Thyroid gland (tissue), 4 donors: ENCODE measurements at regions not wholly inside any gene's neighbourhood (a gene's known extent, or its start where the extent isn't known, plus 50 kb on each side); places are given as distances from the start of the nearest gene placed in this dataset.

Experiments used
- DNase-seq, 2 donors: peaks; one replicate each; pipeline ENCODE4 v3.0.0-alpha.2; 2019
- H3K27ac ChIP-seq, 3 donors: fragments of 200-600 bp; sonication (generic); 1 replicate in 2 of 3; 2 replicates in 1 of 3; pipeline ENCODE4 v1.5.1; 2016 to 2019; ENCODE audit warnings: mild to moderate bottlenecking in 1 of 3, moderate library complexity in 1 of 3
- H3K27me3 ChIP-seq: fragments of 200-600 bp; sonication (generic); one replicate; pipeline ENCODE4 v1.5.1; 2019
- H3K36me3 ChIP-seq, 2 donors: fragments of 200-600 bp; sonication (generic); one replicate each; pipeline ENCODE4 v1.5.1; 2016 to 2019
- H3K4me1 ChIP-seq, 2 donors: fragments of 200-600 bp; sonication (generic); one replicate each; pipeline ENCODE4 v1.5.1; 2017 to 2019
- H3K4me3 ChIP-seq, 3 donors: fragments of 200-600 bp; sonication (generic); replicated peaks in 1 of 3; 1 replicate in 2 of 3; 2 replicates in 1 of 3; pipeline ENCODE4 v1.5.1; 2016; ENCODE audit warnings: mild to moderate bottlenecking in 1 of 3
- H3K9me3 ChIP-seq: fragments of 200-600 bp; sonication (generic); one replicate; pipeline ENCODE4 v1.5.1; 2017
- CTCF ChIP-seq, 6 experiments: fragments of 200-600 bp in 3 of 6; fragments of 450-650 bp in 3 of 6; sonication (generic) in 3 of 6; IDR thresholded peaks; one replicate each; pipeline ENCODE4 v1.5.1; 2016 to 2019; ENCODE audit warnings: antibody characterized with exemption in 6 of 6, mild to moderate bottlenecking in 2 of 6, inconsistent platforms in 1 of 6, moderate library complexity in 1 of 6
- POLR2A ChIP-seq, 2 donors: fragments of 450-650 bp; IDR thresholded peaks; one replicate each; pipeline ENCODE4 v1.6.1; 2017; ENCODE audit warnings: antibody characterized with exemption in 2 of 2, mild to moderate bottlenecking in 2 of 2, moderate library complexity in 1 of 2
- WGBS, 2 donors: methylation state at CpG; one replicate each; pipeline ENCODE4 v1.1.5; 2017; 5-methylcytosine and 5-hydroxymethylcytosine counted together
- intact Hi-C: fragments of 100-400 bp; cut with DNase I; formaldehyde crosslinking; loops from one replicate; pipeline ENCODE4 v1.15.1; 2023

DNA sequence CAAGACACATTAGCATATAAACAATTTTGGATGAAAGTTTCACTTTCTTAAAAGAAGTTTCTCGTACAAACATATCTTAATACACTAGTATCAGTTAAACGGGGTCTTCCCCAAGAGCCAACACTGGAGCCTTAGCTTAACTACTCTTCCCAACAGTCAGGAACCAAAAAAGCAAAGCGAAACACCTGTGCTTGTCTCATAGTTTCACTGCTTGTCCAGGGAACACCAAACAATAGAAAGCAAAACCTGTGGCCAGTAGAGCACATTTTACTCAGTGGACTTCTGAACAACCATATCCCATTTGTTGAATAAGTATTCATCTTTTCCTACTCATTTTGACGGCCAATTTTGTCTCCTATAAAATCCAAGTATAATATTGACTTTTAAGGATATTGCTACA, 391.4 kb downstream of the ELAVL2 start:
- Histone ChIP-seq H3K4me3 (no peak overlapping the region), H3K36me3 (no peaks in the 10 kb centered on the region), H3K9me3 (no peaks in the 10 kb centered on the region), H3K27me3 (no peaks in the 10 kb centered on the region), H3K27ac (no peak overlapping the region), H3K4me1 (no peaks in the 10 kb centered on the region)
- TF ChIP-seq POLR2A (IDR thresholded peaks at IDR 0.05) (no peak), CTCF (IDR thresholded peaks at IDR 0.05) (no peak)
- 87 to 93% methylated on average over 4 of the region's 4 CpGs for WGBS, 2 donors
- DNase-seq = no peak
- intact Hi-C loops = no loop called here

DNA sequence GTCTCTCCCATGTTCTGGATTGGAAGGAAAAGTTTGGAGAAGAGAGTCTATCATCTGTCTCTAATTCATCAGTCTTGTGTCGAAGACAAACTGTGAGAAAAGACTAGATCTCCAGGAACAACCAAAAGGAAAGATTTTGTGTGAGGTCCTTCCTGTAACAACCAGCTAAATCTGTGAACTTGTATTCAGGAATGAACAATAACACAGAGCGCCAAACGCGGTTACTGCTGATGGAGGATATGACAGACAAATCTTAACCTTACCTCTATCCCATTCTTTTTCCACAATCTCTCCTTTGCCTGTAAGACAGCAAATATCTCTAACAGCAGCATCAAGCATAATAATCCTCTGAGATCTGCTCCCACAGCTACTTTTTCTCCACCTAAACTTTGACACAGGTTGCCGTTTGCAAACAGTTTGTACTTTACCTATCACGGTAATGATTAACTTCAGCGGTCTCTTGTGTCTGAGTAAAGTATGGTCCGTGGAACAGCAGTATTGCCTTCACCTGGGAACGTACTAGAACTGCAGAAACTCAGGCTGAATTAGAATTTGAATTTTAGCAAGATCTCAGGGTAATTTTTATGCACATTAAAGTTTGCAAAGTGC, 387.6 kb downstream of the ELAVL2 start:
- Histone ChIP-seq H3K27ac (no peak overlapping the region), H3K9me3 (no peaks in the 10 kb centered on the region), H3K4me3 (no peak overlapping the region), H3K4me1 (no peaks in the 10 kb centered on the region), H3K36me3 (no peaks in the 10 kb centered on the region), H3K27me3 (no peaks in the 10 kb centered on the region)
- DNase-seq = no peak
- 91% methylated on average over 9 of the region's 9 CpGs for WGBS, 2 donors
- no peak for TF ChIP-seq POLR2A (IDR thresholded peaks at IDR 0.05)
- intact Hi-C loops = no loop called here

- no peaks in the 10 kb centered on the region for H3K36me3 ChIP-seq
- intact Hi-C loops = loop anchor here (10.0 kb wide), 1 partner anchor 54 kb away; no protein-coding TSS in a partner anchor
- DNase-seq = no peak
- no peaks in the 10 kb centered on the region for H3K4me1 ChIP-seq
- H3K27me3 ChIP-seq = no peaks in the 10 kb centered on the region
- H3K27ac ChIP-seq = no peak overlapping the region
- H3K4me3 ChIP-seq = no peak overlapping the region
- TF ChIP-seq POLR2A (IDR thresholded peaks at IDR 0.05) (no peak), CTCF (IDR thresholded peaks at IDR 0.05) (no peak)
- 94% methylated on average over 6 of the region's 6 CpGs for WGBS, 2 donors
- H3K9me3 ChIP-seq = no peaks in the 10 kb centered on the region
Observed at GRCh38 chr9:23441275-23441674, 384.8 kb downstream of the ELAVL2 start.

DNA sequence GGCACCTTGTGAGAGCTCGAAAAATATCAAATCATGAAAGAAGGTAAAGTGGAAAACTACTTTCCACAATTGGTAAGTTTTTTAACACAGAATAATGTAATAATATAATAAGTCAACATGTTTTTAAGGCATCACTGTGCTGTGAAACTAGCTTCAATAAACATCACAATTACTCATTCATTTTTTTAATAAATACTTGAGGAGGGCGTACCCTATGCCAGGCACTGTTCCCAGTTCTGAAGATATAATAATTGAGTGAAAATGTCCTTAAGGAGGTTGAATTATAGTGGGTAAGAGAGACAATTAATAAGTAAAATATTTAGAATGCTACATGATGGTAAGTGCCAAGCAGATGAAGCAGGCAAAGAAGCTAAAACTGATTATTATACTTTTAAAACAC, 381.4 kb downstream of the ELAVL2 start:
- TF ChIP-seq CTCF (IDR thresholded peaks at IDR 0.05) = no peak
- no peak for TF ChIP-seq POLR2A (IDR thresholded peaks at IDR 0.05)
- intact Hi-C loops = loop anchor here (10.0 kb wide), 1 partner anchor 50 kb away; no protein-coding TSS in a partner anchor
- Histone ChIP-seq H3K27me3 (no peaks in the 10 kb centered on the region), H3K36me3 (no peaks in the 10 kb centered on the region), H3K4me1 (no peaks in the 10 kb centered on the region), H3K27ac (no peak overlapping the region), H3K9me3 (no peaks in the 10 kb centered on the region), H3K4me3 (no peak overlapping the region)
- DNase-seq = no peak
- WGBS, 2 donors = 69 to 70% methylated on average over 2 of the region's 2 CpGs

- no peak for DNase-seq
- H3K27me3 ChIP-seq = no peaks in the 10 kb centered on the region
- H3K36me3 ChIP-seq = no peaks in the 10 kb centered on the region
- H3K4me3 ChIP-seq = no peak overlapping the region
- WGBS, 2 donors = 41 to 44% methylated on average over 3 of the region's 3 CpGs
- TF ChIP-seq POLR2A (IDR thresholded peaks at IDR 0.05) = no peak
- no peak for TF ChIP-seq CTCF (IDR thresholded peaks at IDR 0.05)
- no peak overlapping the region for H3K27ac ChIP-seq
- intact Hi-C loops = loop anchor here (10.0 kb wide), 1 partner anchor 48 kb away; no protein-coding TSS in a partner anchor
- no peaks in the 10 kb centered on the region for H3K4me1 ChIP-seq
- no peaks in the 10 kb centered on the region for H3K9me3 ChIP-seq
Observed at GRCh38 chr9:23447166-23447565, 378.9 kb downstream of the ELAVL2 start.
